Neuronal stem cell (in vitro differentiated cells): ENCODE measurements at regions not wholly inside any gene's neighbourhood (a gene's known extent, or its start where the extent isn't known, plus 50 kb on each side); places are given as distances from the start of the nearest gene placed in this dataset.

ENCODE experiments used
- DNase-seq: peaks from one replicate; pipeline ENCODE4 v3.0.0-alpha.2; 2013; ENCODE audit warnings: low spot score
- H2AFZ ChIP-seq: one replicate; pipeline ENCODE4 v1.6.1; 2013; ENCODE audit warnings: mild to moderate bottlenecking, low read length, inconsistent platforms
- H2AK5ac ChIP-seq: 2 replicates; pipeline ENCODE4 v1.6.1; 2013; ENCODE audit warnings: low read depth, mild to moderate bottlenecking, inconsistent platforms, low read length, moderate library complexity, mixed read lengths
- H2BK120ac ChIP-seq: 2 replicates; pipeline ENCODE4 v1.6.1; 2013; ENCODE audit warnings: low read depth, mild to moderate bottlenecking, inconsistent platforms, low read length, moderate library complexity, mixed read lengths
- H2BK12ac ChIP-seq: one replicate; pipeline ENCODE4 v1.6.1; 2013; ENCODE audit warnings: low read length, inconsistent platforms
- H2BK15ac ChIP-seq: 2 replicates; pipeline ENCODE4 v1.6.1; 2013; ENCODE audit warnings: mild to moderate bottlenecking, low read length, inconsistent platforms, mixed read lengths
- H2BK5ac ChIP-seq: one replicate; pipeline ENCODE4 v1.6.1; 2013; ENCODE audit warnings: inconsistent platforms, mild to moderate bottlenecking, low read length, moderate library complexity
- H3K14ac ChIP-seq: one replicate; pipeline ENCODE4 v1.6.1; 2013; ENCODE audit warnings: low read length, inconsistent platforms
- H3K18ac ChIP-seq: 2 replicates; pipeline ENCODE4 v1.6.1; 2013; ENCODE audit warnings: low read length, inconsistent platforms
- H3K23ac ChIP-seq: 2 replicates; pipeline ENCODE4 v1.6.1; 2013; ENCODE audit warnings: low read depth, mild to moderate bottlenecking, mixed read lengths, low read length, inconsistent platforms; ENCODE audit not compliant: poor library complexity
- H3K27ac ChIP-seq: replicated peaks from 3 replicates; pipeline ENCODE4 v1.5.1; 2013; ENCODE audit warnings: low read length, inconsistent platforms
- H3K27me3 ChIP-seq, 3 experiments: 2 replicates each; pipeline ENCODE4 v1.6.1; 2013; ENCODE audit warnings: low read length in 3 of 3, mild to moderate bottlenecking in 2 of 3, inconsistent platforms in 1 of 3, low read depth in 1 of 3, mixed read lengths in 1 of 3, moderate library complexity in 1 of 3; ENCODE audit not compliant: control insufficient read depth in 3 of 3, insufficient read depth in 3 of 3
- H3K36me3 ChIP-seq, 2 donors: replicated peaks in 1 of 2; 2 replicates each; pipeline ENCODE4 v1.6.1; 2013; ENCODE audit warnings: low read length in 2 of 2; ENCODE audit not compliant: control insufficient read depth in 2 of 2, insufficient read depth in 2 of 2
- H3K4ac ChIP-seq: 2 replicates; pipeline ENCODE4 v1.6.1; 2013; ENCODE audit warnings: inconsistent platforms, mild to moderate bottlenecking, low read length, moderate library complexity
- H3K4me1 ChIP-seq, 2 donors: 1 replicate in 1 of 2; 2 replicates in 1 of 2; pipeline ENCODE4 v1.6.1; 2013; ENCODE audit warnings: low read length in 2 of 2, low read depth in 1 of 2; ENCODE audit not compliant: control insufficient read depth in 2 of 2, insufficient read depth in 1 of 2
- H3K4me2 ChIP-seq: one replicate; pipeline ENCODE4 v1.6.1; 2013; ENCODE audit warnings: mild to moderate bottlenecking, low read length, inconsistent platforms; ENCODE audit not compliant: insufficient read depth, poor library complexity, severe bottlenecking
- H3K4me3 ChIP-seq, 2 donors: 2 replicates each; pipeline ENCODE4 v1.5.1; 2013; ENCODE audit warnings: low read length in 2 of 2, mild to moderate bottlenecking in 2 of 2, inconsistent platforms in 1 of 2, moderate library complexity in 1 of 2
- H3K79me1 ChIP-seq: one replicate; pipeline ENCODE4 v1.6.1; 2013; ENCODE audit warnings: low read depth, mild to moderate bottlenecking, inconsistent platforms, low read length, moderate library complexity
- H3K9ac ChIP-seq: one replicate; pipeline ENCODE4 v1.6.1; 2013; ENCODE audit warnings: mild to moderate bottlenecking, low read depth, low read length, inconsistent platforms; ENCODE audit not compliant: poor library complexity
- H3K9me3 ChIP-seq, 2 donors: replicated peaks in 1 of 2; 2 replicates each; pipeline versions ENCODE3 to v1.6.1; 2013; ENCODE audit warnings: low read length in 2 of 2, mild to moderate bottlenecking in 2 of 2, inconsistent platforms in 1 of 2, low read depth in 1 of 2, mixed read lengths in 1 of 2, moderate library complexity in 1 of 2; ENCODE audit not compliant: control insufficient read depth in 2 of 2, insufficient read depth in 1 of 2
- H4K8ac ChIP-seq: one replicate; pipeline ENCODE4 v1.6.1; 2013; ENCODE audit warnings: low read depth, mild to moderate bottlenecking, inconsistent platforms, low read length, moderate library complexity
- H4K91ac ChIP-seq: one replicate; pipeline ENCODE4 v1.6.1; 2013; ENCODE audit warnings: low read length, low read depth, mild to moderate bottlenecking, inconsistent platforms; ENCODE audit not compliant: poor library complexity
- WGBS, 2 donors: extraction: QIAGEN DNeasy Blood & Tissue Kit; methylation state at CpG; one replicate each; pipeline ENCODE4 v1.1.7; 2013; ENCODE audit warnings: missing lambda C conversion rate in 2 of 2, mixed read lengths in 1 of 2; ENCODE audit not compliant: insufficient read length in 2 of 2, insufficient replicate concordance in 1 of 2; ENCODE audit errors: extremely low coverage in 2 of 2; 5-methylcytosine and 5-hydroxymethylcytosine counted together

- no peak overlapping the region for H2BK120ac ChIP-seq
- H3K9me3 ChIP-seq, result no peaks in the 10 kb centered on the region
- H2BK12ac ChIP-seq, result no peak overlapping the region
- H3K4me2 ChIP-seq, result no peak overlapping the region
- no peak overlapping the region for H3K14ac ChIP-seq
- no peak for DNase-seq
- no peaks in the 10 kb centered on the region for H3K4me1 ChIP-seq
- no peak overlapping the region for H3K4ac ChIP-seq
- no peak overlapping the region for H2BK15ac ChIP-seq
- H4K91ac ChIP-seq, result no peak overlapping the region
- no peak overlapping the region for H3K9ac ChIP-seq
- H3K23ac ChIP-seq, result no peak overlapping the region
- no peak overlapping the region for H4K8ac ChIP-seq
- H3K27ac ChIP-seq, result no peak overlapping the region
- no peaks in the 10 kb centered on the region for H3K36me3 ChIP-seq
- H3K18ac ChIP-seq, result no peak overlapping the region
- H2AK5ac ChIP-seq, result no peak overlapping the region
- no peak overlapping the region for H3K4me3 ChIP-seq
- no peaks in the 10 kb centered on the region for H3K27me3 ChIP-seq
- no peak overlapping the region for H2BK5ac ChIP-seq
- no peak overlapping the region for H2AFZ ChIP-seq
- no peaks in the 10 kb centered on the region for H3K79me1 ChIP-seq
Measured at GRCh38 chr12:47530050-47530449, 175.8 kb downstream of the RPAP3 start.

- Histone ChIP-seq H3K9me3 (no peaks in the 10 kb centered on the region), H2BK5ac (no peak overlapping the region), H2BK12ac (no peak overlapping the region), H2AK5ac (no peak overlapping the region), H4K91ac (no peak overlapping the region), H3K4ac (no peak overlapping the region), H3K14ac (peak overlapping the region; percentile 8), H3K79me1 (no peaks in the 10 kb centered on the region), H3K27me3 (no peaks in the 10 kb centered on the region), H3K23ac (no peak overlapping the region), H3K4me1 (no peaks in the 10 kb centered on the region), H4K8ac (no peak overlapping the region), H2AFZ (no peak overlapping the region), H2BK15ac (no peak overlapping the region), H3K4me2 (no peak overlapping the region), H3K18ac (no peak overlapping the region), H3K27ac (no peak overlapping the region), H3K4me3 (no peak overlapping the region), H3K9ac (no peak overlapping the region), H3K36me3 (no peaks in the 10 kb centered on the region), H2BK120ac (no peak overlapping the region)
- DNase-seq, result no peak
- WGBS, 2 donors, result no CpG with 5 or more reads among the region's 1 CpG
Measured at GRCh38 chr12:47527816-47528215, 178.0 kb downstream of the RPAP3 start.

GRCh38 chr12:47520029-47520428 is 185.8 kb downstream of the RPAP3 start:
- H3K79me1 ChIP-seq, result no peaks in the 10 kb centered on the region
- H3K4me3 ChIP-seq, result no peak overlapping the region
- no peak overlapping the region for H4K8ac ChIP-seq
- H4K91ac ChIP-seq, result no peak overlapping the region
- no peak overlapping the region for H3K4ac ChIP-seq
- H3K36me3 ChIP-seq, result no peaks in the 10 kb centered on the region
- peaks cover 0 to 7% of the 10 kb centered on the region in 2 donors for H3K9me3 ChIP-seq
- no peak for DNase-seq
- H2BK15ac ChIP-seq, result no peak overlapping the region
- H3K9ac ChIP-seq, result no peak overlapping the region
- H2BK5ac ChIP-seq, result no peak overlapping the region
- no peaks in the 10 kb centered on the region for H3K4me1 ChIP-seq
- no peak overlapping the region for H2BK120ac ChIP-seq
- H3K18ac ChIP-seq, result no peak overlapping the region
- H3K14ac ChIP-seq, result no peak overlapping the region
- no peak overlapping the region for H3K4me2 ChIP-seq
- no peak overlapping the region for H3K23ac ChIP-seq
- no peak overlapping the region for H2BK12ac ChIP-seq
- H3K27ac ChIP-seq, result no peak overlapping the region
- H2AFZ ChIP-seq, result no peak overlapping the region
- H2AK5ac ChIP-seq, result no peak overlapping the region
- no peaks in the 10 kb centered on the region for H3K27me3 ChIP-seq

- no peak overlapping the region for H3K14ac ChIP-seq
- no peak overlapping the region for H3K27ac ChIP-seq
- H2BK120ac ChIP-seq, result no peak overlapping the region
- no peak overlapping the region for H2BK12ac ChIP-seq
- H4K8ac ChIP-seq, result no peak overlapping the region
- no peaks in the 10 kb centered on the region for H3K36me3 ChIP-seq
- H3K9me3 ChIP-seq, result peaks cover 0 to 8% of the 10 kb centered on the region in 2 donors
- no peak for DNase-seq
- H3K4me1 ChIP-seq, result no peaks in the 10 kb centered on the region
- no peak overlapping the region for H4K91ac ChIP-seq
- no peak overlapping the region for H3K9ac ChIP-seq
- no peak overlapping the region for H3K4ac ChIP-seq
- no peak overlapping the region for H2BK15ac ChIP-seq
- no peak overlapping the region for H3K23ac ChIP-seq
- no peak overlapping the region for H2AK5ac ChIP-seq
- H3K18ac ChIP-seq, result no peak overlapping the region
- no peak overlapping the region for H3K4me2 ChIP-seq
- H2BK5ac ChIP-seq, result no peak overlapping the region
- H3K27me3 ChIP-seq, result no peaks in the 10 kb centered on the region
- H3K4me3 ChIP-seq, result no peak overlapping the region
- H2AFZ ChIP-seq, result no peak overlapping the region
- no CpG with 5 or more reads among the region's 4 CpGs for WGBS, 2 donors
- no peaks in the 10 kb centered on the region for H3K79me1 ChIP-seq
Measured at GRCh38 chr12:47517122-47517521, 188.7 kb downstream of the RPAP3 start.
